Neural progenitor cell (in vitro differentiated cells): ENCODE measurements at regions not wholly inside any gene's neighbourhood (a gene's known extent, or its start where the extent isn't known, plus 50 kb on each side); places are given as distances from the start of the nearest gene placed in this dataset.

Experiments
- DNase-seq: peaks from one replicate; pipeline ENCODE4 v3.0.0-alpha.2; 2016; ENCODE audit warnings: low spot score
- H2AFZ ChIP-seq: fragments of 200-600 bp; sonication (generic); replicated peaks from 2 replicates; pipeline ENCODE4 v1.6.1; 2016; ENCODE audit warnings: antibody characterized with exemption
- H3F3A ChIP-seq: fragments of 200-600 bp; sonication (generic); 2 replicates; pipeline ENCODE4 v1.6.1; 2016; ENCODE audit warnings: antibody characterized with exemption, low read depth
- H3K27ac ChIP-seq: fragments of 200-600 bp; sonication (generic); 2 replicates; pipeline ENCODE4 v1.5.1; 2016; ENCODE audit warnings: mild to moderate bottlenecking
- H3K27me3 ChIP-seq: fragments of 200-600 bp; sonication (generic); 2 replicates; pipeline ENCODE4 v1.6.1; 2016; ENCODE audit warnings: mild to moderate bottlenecking, moderate library complexity
- H3K36me3 ChIP-seq: fragments of 200-600 bp; sonication (generic); 2 replicates; pipeline ENCODE4 v1.5.1; 2016
- H3K4me1 ChIP-seq: fragments of 200-600 bp; sonication (generic); 2 replicates; pipeline ENCODE4 v1.6.1; 2016; ENCODE audit warnings: mixed run types
- H3K4me2 ChIP-seq: fragments of 200-600 bp; sonication (generic); 2 replicates; pipeline ENCODE4 v1.6.1; 2016
- H3K4me3 ChIP-seq: fragments of 200-600 bp; sonication (generic); 2 replicates; pipeline ENCODE4 v1.5.1; 2016
- H3K79me2 ChIP-seq: fragments of 200-600 bp; sonication (generic); 2 replicates; pipeline ENCODE4 v1.6.1; 2016; ENCODE audit warnings: low read depth
- H3K9ac ChIP-seq: fragments of 200-600 bp; sonication (generic); 2 replicates; pipeline ENCODE4 v1.6.1; 2016
- H3K9me3 ChIP-seq: fragments of 200-600 bp; sonication (generic); 2 replicates; pipeline ENCODE4 v1.5.1; 2016; ENCODE audit warnings: low read depth
- H4K20me1 ChIP-seq: fragments of 200-600 bp; sonication (generic); 2 replicates; pipeline ENCODE4 v1.6.1; 2016; ENCODE audit warnings: low read depth
- H3K27ac Mint-ChIP-seq: 3 replicates; pipeline ENCODE4 v1.8.0; 2021; ENCODE audit warnings: mixed read lengths
- H3K27me3 Mint-ChIP-seq: 2 replicates; pipeline ENCODE4 v1.8.0; 2022; ENCODE audit warnings: low read depth, mild to moderate bottlenecking, inconsistent platforms, moderate library complexity, mixed read lengths; ENCODE audit not compliant: insufficient read depth
- H3K36me3 Mint-ChIP-seq: 3 replicates; pipeline ENCODE4 v1.8.0; 2021; ENCODE audit warnings: mixed read lengths
- H3K4me1 Mint-ChIP-seq: 3 replicates; pipeline ENCODE4 v1.8.0; 2021; ENCODE audit warnings: mixed read lengths
- H3K4me3 Mint-ChIP-seq: 3 replicates; pipeline ENCODE4 v1.8.0; 2021; ENCODE audit warnings: mild to moderate bottlenecking, moderate library complexity, mixed read lengths
- H3K9me3 Mint-ChIP-seq: 3 replicates; pipeline ENCODE4 v1.8.0; 2020; ENCODE audit warnings: mixed read lengths
- EZH2 ChIP-seq: fragments of 200-600 bp; sonication (generic); IDR thresholded peaks from 2 replicates; pipeline ENCODE4 v1.6.1; 2017; ENCODE audit warnings: antibody characterized with exemption, mild to moderate bottlenecking, moderate library complexity
- EZH2phosphoT487 ChIP-seq: fragments of 200-600 bp; sonication (generic); IDR thresholded peaks from 2 replicates; pipeline ENCODE4 v1.6.1; 2017; ENCODE audit warnings: antibody characterized with exemption
- TF ChIP-seq, protein P1 (sequence below): fragments of 200-600 bp; sonication (generic); IDR thresholded peaks from 2 replicates; pipeline ENCODE4 v1.5.1; 2017; ENCODE audit warnings: antibody characterized with exemption, mild to moderate bottlenecking

DNA sequence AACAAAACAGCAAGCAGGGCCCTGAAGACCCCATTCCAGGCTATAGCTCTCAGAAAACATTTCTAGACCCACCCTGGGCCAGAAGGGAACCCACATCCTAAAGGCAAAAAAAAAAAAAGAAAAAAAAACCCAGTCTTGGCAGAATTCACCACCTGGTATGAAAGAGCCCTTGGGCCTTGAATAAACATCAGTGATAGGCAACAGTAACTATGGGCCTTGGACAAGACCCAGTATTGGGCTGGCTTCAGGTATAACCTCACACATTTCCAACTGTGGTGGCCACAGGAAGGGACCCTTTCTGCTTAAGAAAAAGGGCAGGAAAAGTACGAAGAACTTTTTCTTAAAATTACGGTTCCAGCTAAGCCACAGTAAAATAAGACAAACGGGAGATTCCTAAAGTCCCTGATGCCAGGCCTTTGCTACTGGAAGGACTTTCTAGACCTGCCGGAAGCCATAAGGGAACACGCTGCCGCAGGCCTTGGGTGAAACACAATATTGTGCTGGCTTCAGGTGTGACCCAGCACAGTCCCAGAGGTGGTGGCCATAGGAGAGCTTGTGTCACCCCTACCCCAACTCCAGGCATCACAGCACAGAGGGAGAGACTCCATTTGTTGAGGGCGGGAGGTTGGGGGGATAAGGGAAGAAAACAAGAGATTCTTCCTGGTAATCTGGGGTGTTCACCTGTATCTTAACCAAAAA, 505.2 kb upstream of the RGMB start:
- H3K9me3 ChIP-seq, result no peaks in the 10 kb centered on the region
- Mint-ChIP-seq H3K27ac (no peak overlapping the region), H3K4me1 (no peaks in the 10 kb centered on the region), H3K27me3 (peaks cover 2% of the 10 kb centered on the region), H3K4me3 (no peak overlapping the region), H3K9me3 (no peaks in the 10 kb centered on the region), H3K36me3 (no peaks in the 10 kb centered on the region)
- DNase-seq, result no peak
- no peak for TF ChIP-seq EZH2phosphoT487
- TF ChIP-seq EZH2, result no peak
- TF ChIP-seq, protein P1, sequence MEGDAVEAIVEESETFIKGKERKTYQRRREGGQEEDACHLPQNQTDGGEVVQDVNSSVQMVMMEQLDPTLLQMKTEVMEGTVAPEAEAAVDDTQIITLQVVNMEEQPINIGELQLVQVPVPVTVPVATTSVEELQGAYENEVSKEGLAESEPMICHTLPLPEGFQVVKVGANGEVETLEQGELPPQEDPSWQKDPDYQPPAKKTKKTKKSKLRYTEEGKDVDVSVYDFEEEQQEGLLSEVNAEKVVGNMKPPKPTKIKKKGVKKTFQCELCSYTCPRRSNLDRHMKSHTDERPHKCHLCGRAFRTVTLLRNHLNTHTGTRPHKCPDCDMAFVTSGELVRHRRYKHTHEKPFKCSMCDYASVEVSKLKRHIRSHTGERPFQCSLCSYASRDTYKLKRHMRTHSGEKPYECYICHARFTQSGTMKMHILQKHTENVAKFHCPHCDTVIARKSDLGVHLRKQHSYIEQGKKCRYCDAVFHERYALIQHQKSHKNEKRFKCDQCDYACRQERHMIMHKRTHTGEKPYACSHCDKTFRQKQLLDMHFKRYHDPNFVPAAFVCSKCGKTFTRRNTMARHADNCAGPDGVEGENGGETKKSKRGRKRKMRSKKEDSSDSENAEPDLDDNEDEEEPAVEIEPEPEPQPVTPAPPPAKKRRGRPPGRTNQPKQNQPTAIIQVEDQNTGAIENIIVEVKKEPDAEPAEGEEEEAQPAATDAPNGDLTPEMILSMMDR, result no peak
- H3F3A ChIP-seq, result no peaks in the 10 kb centered on the region
- H3K4me2 ChIP-seq, result no peak overlapping the region
- H3K79me2 ChIP-seq, result no peaks in the 10 kb centered on the region
- no peak overlapping the region for H3K9ac ChIP-seq
- no peak overlapping the region for H3K27ac ChIP-seq
- no peaks in the 10 kb centered on the region for H3K36me3 ChIP-seq
- no peak overlapping the region for H3K4me3 ChIP-seq
- H4K20me1 ChIP-seq, result no peaks in the 10 kb centered on the region
- H3K4me1 ChIP-seq, result no peaks in the 10 kb centered on the region
- no peaks in the 10 kb centered on the region for H3K27me3 ChIP-seq
- peak overlapping the region; percentile 45 for H2AFZ ChIP-seq

DNA sequence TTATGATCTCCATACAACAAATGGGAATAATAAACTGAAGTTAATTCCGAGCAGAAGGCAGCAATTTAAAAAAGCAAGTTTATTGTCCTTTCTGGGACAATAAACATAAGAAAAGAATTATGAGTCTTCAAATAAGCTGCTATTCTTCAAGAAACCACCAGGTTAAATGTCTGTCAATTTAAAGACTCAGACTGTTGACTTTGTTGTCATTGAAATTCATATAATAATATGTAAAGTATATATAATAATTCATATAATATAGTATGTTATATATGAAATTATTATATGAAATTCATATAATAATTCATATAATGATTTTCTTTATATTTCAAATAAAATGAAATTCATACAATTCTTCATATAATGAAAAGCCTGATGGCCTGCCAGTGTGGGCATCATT, 497.5 kb upstream of the RGMB start:
- no peak for DNase-seq
- H3K36me3 Mint-ChIP-seq, result no peaks in the 10 kb centered on the region
- no peaks in the 10 kb centered on the region for H3K9me3 ChIP-seq
- H3K27me3 ChIP-seq, result no peaks in the 10 kb centered on the region
- H3K27ac Mint-ChIP-seq, result no peak overlapping the region
- no peaks in the 10 kb centered on the region for H3K4me1 ChIP-seq
- H3K4me2 ChIP-seq, result no peak overlapping the region
- H3K4me1 Mint-ChIP-seq, result no peaks in the 10 kb centered on the region
- H3F3A ChIP-seq, result no peaks in the 10 kb centered on the region
- H3K9me3 Mint-ChIP-seq, result no peaks in the 10 kb centered on the region
- H3K4me3 Mint-ChIP-seq, result no peak overlapping the region
- no peak overlapping the region for H3K27ac ChIP-seq
- H3K4me3 ChIP-seq, result no peak overlapping the region
- H3K36me3 ChIP-seq, result no peaks in the 10 kb centered on the region
- H2AFZ ChIP-seq, result no peak overlapping the region
- no peaks in the 10 kb centered on the region for H4K20me1 ChIP-seq
- H3K9ac ChIP-seq, result no peak overlapping the region
- H3K27me3 Mint-ChIP-seq, result no peaks in the 10 kb centered on the region
- no peaks in the 10 kb centered on the region for H3K79me2 ChIP-seq
- TF ChIP-seq EZH2, result no peak
- TF ChIP-seq, protein P1, result no peak
- no peak for TF ChIP-seq EZH2phosphoT487

DNA sequence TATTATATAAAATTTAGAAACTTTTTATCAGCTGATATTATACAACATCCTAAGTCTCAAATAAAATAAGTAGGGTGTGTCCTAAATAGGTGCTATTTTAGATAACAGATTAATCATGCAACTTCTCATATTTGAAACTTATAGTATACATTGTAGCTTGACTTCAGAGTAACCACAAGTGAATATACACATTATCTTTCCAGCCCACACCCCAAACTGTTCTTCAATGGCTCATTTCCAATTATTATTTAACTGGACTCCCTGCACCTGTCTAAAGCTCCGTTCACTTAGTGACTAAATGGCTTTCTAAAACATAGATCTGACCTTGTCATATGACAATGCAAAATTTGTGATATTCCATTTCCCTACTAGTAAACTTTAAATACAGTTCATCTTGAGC, 490.9 kb upstream of the RGMB start:
- H3K36me3 ChIP-seq, result no peaks in the 10 kb centered on the region
- Mint-ChIP-seq H3K4me1 (no peaks in the 10 kb centered on the region), H3K4me3 (no peak overlapping the region), H3K36me3 (no peaks in the 10 kb centered on the region), H3K27ac (no peak overlapping the region), H3K9me3 (no peaks in the 10 kb centered on the region), H3K27me3 (no peaks in the 10 kb centered on the region)
- no peaks in the 10 kb centered on the region for H3K27me3 ChIP-seq
- no peaks in the 10 kb centered on the region for H3K9me3 ChIP-seq
- no peak overlapping the region for H3K4me3 ChIP-seq
- no peak overlapping the region for H2AFZ ChIP-seq
- TF ChIP-seq EZH2phosphoT487 (no peak), EZH2 (no peak)
- TF ChIP-seq, protein P1, result no peak
- no peaks in the 10 kb centered on the region for H3K79me2 ChIP-seq
- H3K4me2 ChIP-seq, result no peak overlapping the region
- H3F3A ChIP-seq, result no peaks in the 10 kb centered on the region
- H3K27ac ChIP-seq, result no peak overlapping the region
- no peaks in the 10 kb centered on the region for H4K20me1 ChIP-seq
- DNase-seq, result no peak
- H3K9ac ChIP-seq, result no peak overlapping the region
- no peaks in the 10 kb centered on the region for H3K4me1 ChIP-seq
